GM23248 (cell line): ENCODE measurements at regions not wholly inside any gene's neighbourhood (a gene's known extent, or its start where the extent isn't known, plus 50 kb on each side); places are given as distances from the start of the nearest gene placed in this dataset.

Source experiments
- EZH2 ChIP-seq: fragments of 200-600 bp; sonication (generic); IDR thresholded peaks from 2 replicates; pipeline ENCODE4 v1.6.1; 2018; ENCODE audit warnings: antibody characterized with exemption, mild to moderate bottlenecking; ENCODE audit not compliant: insufficient read depth, poor library complexity, severe bottlenecking
- EZH2phosphoT487 ChIP-seq: fragments of 200-600 bp; sonication (generic); IDR thresholded peaks from 2 replicates; pipeline ENCODE4 v1.6.1; 2018; ENCODE audit warnings: antibody characterized with exemption, moderate library complexity, mild to moderate bottlenecking, low read depth; ENCODE audit not compliant: insufficient read depth

DNA sequence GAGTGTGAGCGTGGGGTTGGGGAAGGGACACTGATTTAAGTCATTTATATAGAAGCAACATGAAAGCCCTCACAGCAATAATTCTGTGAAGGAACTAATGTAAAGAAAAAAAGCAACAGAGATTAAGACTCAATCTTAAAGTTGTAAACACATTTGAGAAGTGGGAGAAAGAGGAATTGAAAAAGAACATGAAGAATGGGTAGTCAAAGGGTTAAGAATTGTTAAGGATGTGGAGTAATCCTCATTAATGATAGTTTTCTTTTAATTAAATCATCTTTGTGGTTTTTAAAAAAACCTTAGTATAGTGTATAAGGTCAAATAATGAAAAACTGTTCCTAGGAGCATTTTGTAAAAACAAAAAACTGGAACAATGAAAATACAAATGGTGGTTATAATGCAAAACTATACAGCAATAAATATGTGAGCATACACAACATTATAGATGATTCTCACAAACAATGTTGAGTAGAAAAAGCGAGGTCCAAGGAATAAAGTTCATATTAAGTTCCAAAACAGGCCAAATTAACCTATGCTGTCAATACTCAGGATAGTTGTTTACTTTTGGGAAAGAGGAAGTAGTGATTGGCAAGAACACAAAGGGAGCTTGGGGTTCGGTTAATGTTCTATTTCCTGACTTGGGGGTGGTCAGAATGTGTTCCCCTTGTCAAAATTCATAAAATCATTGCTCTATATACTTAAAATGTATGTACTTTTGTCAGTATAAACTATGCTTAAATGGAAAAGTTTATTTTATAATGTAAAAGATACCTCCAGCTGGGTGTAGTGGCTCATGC lies 120.4 kb upstream of the ATF7IP start:
- TF ChIP-seq EZH2 (no peak), EZH2phosphoT487 (no peak)
